HG02938 (cell line): ENCODE measurements at regions not wholly inside any gene's neighbourhood (a gene's known extent, or its start where the extent isn't known, plus 50 kb on each side); places are given as distances from the start of the nearest gene placed in this dataset.

Experiments
- ATAC-seq: cut with Tn5 transposase; IDR thresholded peaks from one replicate; pipeline ENCODE4 v1.9.1; 2021; ENCODE audit warnings: mild to moderate bottlenecking, moderate library complexity; ENCODE audit not compliant: unreplicated experiment

GRCh38 chr18:54100920-54101470, 123.5 kb downstream of the MBD2 start:
- no peak for ATAC-seq

- no peak for ATAC-seq
Measured at GRCh38 chr18:54100466-54100865, 124.0 kb downstream of the MBD2 start.

DNA sequence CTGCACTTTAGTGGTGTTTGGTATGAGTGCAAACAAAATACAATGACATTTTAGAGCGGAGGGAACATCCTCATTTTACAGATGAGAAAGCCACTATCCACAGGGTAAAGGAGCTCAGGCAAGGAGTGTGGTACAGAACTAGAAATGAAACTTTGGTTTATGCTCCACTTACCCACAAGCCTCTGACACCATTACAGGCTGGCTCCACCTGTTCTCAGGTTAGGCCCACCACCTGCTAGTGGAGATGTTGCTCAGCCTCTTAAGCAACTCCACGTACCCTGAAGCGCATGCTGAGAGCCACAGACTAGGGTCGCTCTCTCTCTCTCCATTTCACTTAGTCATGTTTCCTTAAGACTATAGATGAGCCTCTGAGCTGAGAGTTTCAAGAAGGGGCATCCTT, 130.0 kb downstream of the MBD2 start:
- no peak for ATAC-seq

DNA sequence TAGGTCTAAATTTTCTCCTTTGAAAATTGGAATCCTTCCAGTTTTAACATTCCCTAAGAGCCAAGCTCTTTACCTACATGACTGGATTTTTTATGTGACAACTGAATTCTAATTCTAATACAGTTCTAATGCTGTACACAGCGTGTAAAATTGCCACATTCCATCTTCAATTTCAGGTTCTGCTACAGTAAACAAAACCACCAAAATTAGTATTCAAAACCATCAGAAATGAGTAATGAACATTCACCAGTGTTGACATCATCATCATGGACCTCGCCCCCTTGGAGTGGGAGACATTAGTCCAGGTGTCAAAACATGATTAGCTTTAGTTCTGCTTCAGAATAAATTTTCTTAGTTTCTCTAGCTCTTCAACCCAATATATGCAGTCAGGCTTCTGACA, 133.6 kb downstream of the MBD2 start:
- no peak for ATAC-seq

- no peak for ATAC-seq
Measured at GRCh38 chr18:54089749-54090459, 134.6 kb downstream of the MBD2 start.

- ATAC-seq = no peak
Measured at GRCh38 chr18:54086863-54087262, 137.6 kb downstream of the MBD2 start.

GRCh38 chr18:54086046-54086802, 138.2 kb downstream of the MBD2 start:
- no peak for ATAC-seq

DNA sequence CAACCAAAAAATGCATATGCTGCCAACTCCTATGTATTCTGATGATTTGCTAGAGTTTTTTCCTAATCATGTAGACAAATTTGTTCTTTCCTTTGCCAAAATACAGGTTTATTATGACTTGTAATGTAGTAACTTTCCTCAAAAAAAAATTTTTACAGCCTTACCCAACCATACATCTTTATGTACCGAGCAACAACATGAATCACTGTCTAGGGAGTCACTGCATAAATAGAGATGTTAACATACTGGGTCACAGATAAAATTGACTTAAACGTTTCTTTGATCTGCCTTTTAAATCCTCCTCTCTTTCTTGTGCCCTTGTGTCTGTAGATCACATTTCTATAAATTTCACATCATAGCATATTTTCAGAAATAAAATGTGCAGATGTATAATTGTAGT, 143.6 kb downstream of the MBD2 start:
- no peak for ATAC-seq

DNA sequence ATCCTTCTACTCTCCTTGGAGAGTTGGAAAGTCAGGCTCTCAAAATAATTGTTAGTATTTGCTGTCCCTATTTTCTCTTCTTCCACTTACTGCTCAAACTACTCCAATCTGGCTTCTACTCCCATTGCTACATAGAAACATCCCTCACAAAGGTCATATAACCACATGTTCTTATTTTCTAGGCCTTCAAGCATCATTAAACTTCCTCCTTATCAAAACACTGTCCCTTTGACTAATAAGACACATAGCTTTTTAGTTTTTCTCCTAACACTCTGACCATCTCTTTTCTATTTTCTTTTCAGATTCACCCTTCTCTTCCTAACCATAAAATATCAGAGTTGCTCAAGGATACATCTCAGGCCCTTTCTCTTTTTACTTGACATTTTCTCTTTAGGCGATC, 148.3 kb downstream of the MBD2 start:
- ATAC-seq = no peak

GRCh38 chr18:54075689-54076088, 148.8 kb downstream of the MBD2 start:
- no peak for ATAC-seq

DNA sequence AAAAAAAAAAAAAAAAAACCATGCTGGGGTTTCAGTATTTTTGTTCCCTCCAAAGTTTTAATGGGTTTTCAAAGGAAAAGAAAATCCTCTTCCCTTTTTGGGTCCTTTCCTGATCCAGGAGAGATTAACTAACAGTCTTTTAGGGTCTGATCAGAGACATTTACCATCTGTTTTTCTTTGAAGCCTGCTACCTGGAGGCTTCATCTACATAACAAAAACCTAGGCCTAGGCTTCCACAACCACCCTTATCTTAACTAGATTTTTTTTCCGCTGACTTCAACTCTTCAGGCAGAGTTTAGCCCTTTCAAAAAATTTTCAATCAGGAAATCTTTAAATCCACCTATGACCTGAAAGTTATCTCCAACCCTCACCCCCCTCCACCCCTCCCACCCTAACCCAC, 154.7 kb downstream of the MBD2 start:
- no peak for ATAC-seq

DNA sequence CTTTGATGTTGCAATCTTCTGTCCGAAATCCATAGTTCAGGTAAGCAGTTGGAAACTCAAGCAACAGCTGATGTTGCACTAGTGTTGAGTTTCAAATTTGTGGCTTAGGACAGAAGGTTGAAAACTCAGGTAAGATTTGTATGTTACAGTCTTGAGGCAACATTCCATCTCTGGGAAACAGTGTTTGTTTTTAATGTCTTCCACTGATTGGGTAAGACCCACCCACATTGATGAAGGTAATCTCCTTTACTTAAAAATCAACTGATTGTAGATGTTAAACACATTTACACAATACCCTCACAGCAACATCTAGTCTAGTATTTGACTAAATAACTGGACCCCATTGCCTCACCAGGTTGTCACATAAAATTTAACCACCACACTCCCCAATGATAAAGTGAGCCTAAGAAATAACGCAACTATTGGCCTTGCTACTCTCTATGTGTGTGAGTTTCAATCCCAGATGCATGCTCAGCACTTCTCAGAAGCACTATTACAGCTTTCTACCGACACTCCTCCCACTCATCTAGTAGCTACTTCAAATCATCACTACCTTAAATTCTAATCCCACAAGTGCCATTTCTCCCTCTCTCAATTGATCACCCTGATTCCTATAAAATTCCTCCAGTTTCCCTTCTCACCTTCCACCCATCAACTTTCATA, 164.0 kb downstream of the MBD2 start:
- no peak for ATAC-seq

- no peak for ATAC-seq
Measured at GRCh38 chr18:54052732-54053429, 171.6 kb downstream of the MBD2 start.

DNA sequence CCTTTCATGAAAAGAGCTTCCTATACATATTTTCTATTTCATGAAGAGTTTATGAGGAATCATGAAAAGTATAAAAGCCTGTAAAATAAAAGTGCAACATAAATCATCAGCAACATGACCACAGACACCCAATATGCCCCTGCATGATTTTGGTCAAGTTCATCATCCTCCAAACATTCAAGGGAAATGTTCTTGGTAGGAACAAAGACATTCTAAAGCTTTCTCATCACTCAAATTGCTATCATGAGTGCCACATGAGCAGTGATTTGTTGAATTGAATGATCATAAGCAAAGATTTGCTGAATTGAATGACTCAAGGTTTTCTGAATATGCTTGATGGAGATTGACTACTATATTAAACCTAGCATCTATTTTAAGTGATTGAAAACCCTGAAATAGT, 172.2 kb downstream of the MBD2 start:
- no peak for ATAC-seq

DNA sequence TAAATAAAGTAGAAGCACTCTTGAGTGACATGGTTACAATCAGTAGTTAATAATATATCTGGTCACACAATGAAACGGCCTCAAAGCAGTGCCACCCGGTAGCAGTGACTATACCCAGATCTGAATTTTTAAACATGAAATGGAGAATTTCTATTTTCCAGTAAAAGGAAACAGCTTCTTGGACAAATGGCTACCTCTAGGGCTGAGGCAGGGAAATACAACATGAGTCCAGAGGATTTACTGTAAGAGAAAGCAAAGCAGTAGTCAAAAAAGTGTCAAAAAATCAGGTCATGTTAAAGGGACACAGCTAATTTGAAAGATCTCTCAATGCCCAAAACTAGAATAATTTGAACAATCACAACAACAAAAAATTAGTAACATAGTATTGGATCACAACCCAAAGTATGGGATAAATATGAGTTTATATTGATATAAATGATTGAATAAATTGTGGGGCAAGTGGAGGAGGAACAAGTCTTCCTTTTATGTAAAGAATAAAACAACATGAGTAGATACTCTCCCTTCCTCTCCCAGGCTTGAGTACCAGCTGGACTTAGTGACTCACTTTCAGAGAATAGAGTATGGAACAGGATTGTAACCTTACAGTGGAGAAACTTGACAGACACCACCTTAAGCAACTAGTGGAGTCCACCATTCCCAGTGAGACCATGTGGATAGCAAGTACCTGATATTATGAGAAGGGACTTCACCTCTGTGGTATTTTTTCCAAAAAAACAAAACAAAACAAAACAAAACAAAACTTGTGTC, 180.8 kb downstream of the MBD2 start:
- no peak for ATAC-seq

- no peak for ATAC-seq
Measured at GRCh38 chr18:54035927-54036326, 188.5 kb downstream of the MBD2 start.

DNA sequence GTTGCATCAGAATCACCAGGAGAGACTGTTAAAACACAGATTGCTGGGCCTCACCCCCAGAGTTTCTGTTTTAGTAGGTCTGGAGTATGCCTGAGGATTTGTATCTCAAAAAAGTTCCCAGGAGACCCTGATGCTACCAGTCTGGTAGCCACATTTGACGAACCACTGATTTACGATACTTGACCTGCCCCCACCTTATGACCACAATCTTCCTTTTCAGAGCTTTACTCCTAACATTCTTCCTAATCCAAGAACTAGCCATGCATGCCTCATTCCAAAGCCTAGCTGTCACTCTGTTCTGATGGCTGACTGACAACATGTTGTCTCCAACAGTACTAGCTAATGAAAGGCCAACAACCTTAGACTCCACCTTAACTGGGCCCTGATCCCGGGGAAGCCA, 191.4 kb downstream of the MBD2 start:
- ATAC-seq = no peak

GRCh38 chr18:54032412-54032811, 192.1 kb downstream of the MBD2 start:
- no peak for ATAC-seq

DNA sequence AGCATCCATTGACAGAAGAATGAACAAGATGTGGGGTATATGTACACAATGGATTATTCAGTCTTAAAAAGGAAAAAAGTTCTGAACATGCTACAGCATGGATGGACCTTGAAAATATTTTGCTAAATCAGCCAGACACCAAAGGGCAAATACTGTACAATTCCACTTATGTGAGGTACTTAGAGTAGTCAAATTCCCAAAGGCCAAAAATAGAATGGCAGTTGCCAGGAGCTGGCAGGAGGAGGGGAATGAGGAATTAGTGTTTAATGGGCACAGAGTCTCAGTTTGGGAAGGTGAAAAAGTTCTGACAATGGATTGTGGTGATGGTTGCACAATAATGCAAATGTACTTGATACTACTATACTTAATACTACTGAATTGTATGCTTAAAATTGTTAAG, 193.2 kb downstream of the MBD2 start:
- ATAC-seq = no peak

DNA sequence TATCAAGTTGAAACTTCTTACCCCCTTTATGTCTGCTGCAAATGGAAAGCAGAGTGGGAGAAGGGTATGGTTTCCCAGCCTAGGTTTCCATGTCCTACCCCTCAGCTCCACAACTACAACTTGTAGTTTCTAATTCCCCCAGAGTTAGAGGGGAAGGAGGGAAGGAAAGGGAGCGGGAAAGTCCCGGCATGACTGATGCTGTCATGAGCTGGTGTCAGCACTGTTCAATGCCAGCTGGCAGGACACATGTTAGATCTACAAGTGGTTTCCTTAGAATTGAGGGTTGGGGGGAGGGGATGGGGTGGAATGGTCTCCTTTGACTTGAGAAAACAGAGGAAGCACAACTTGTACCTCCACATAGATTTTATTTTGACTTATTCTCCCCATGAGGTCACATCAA, 194.0 kb downstream of the MBD2 start:
- ATAC-seq = no peak
